D721Med (cell line): ENCODE measurements at regions not wholly inside any gene's neighbourhood (a gene's known extent, or its start where the extent isn't known, plus 50 kb on each side); places are given as distances from the start of the nearest gene placed in this dataset.
"Not testable (repeated sequence)": the region's sequence is repeated elsewhere in the genome, so short reads cannot be mapped to it uniquely, and the experiment has no call there.

Experiments
- DNase-seq: peaks from one replicate; pipeline ENCODE4 v3.0.0; 2011; ENCODE audit warnings: low spot score; ENCODE audit not compliant: insufficient read length
- FAIRE-seq: peaks from 2 replicates; lab custom pipeline; 2011; peaks lifted over from hg19 to GRCh38; lab: Jason Lieb, UNC
- TF ChIP-seq, protein P1 (sequence below): IDR thresholded peaks from 2 replicates; pipeline ENCODE4 v1.5.1; 2012; ENCODE audit warnings: mild to moderate bottlenecking, control low read depth; ENCODE audit not compliant: insufficient read depth; ENCODE audit errors: missing control alignments

GRCh38 chr4:127250577-127250976, 382.2 kb upstream of the INTU start:
- TF ChIP-seq, protein P1, sequence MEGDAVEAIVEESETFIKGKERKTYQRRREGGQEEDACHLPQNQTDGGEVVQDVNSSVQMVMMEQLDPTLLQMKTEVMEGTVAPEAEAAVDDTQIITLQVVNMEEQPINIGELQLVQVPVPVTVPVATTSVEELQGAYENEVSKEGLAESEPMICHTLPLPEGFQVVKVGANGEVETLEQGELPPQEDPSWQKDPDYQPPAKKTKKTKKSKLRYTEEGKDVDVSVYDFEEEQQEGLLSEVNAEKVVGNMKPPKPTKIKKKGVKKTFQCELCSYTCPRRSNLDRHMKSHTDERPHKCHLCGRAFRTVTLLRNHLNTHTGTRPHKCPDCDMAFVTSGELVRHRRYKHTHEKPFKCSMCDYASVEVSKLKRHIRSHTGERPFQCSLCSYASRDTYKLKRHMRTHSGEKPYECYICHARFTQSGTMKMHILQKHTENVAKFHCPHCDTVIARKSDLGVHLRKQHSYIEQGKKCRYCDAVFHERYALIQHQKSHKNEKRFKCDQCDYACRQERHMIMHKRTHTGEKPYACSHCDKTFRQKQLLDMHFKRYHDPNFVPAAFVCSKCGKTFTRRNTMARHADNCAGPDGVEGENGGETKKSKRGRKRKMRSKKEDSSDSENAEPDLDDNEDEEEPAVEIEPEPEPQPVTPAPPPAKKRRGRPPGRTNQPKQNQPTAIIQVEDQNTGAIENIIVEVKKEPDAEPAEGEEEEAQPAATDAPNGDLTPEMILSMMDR: no peak
- DNase-seq (no peak), FAIRE-seq (no peak)

DNA sequence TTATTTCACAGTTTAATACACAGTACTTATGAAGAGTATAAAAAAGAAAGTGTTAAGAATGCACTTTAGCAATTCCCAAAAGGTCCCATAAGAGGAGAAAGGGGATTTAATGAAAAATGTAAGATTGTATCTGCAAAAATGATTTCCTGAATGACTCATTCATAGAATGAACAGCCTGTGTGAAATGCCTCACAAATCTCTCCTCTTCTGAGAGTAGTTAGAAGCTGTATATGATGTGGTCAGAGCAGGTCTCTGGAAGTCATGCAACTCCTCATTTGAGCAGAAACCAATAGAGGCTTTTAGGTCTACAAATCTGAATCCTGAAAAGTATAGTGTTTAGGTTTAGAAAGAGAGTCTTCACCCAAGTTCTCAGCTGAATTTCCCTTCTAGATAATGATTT, 381.3 kb upstream of the INTU start:
- DNase-seq (no peak), FAIRE-seq (no peak)
- TF ChIP-seq, protein P1: no peak

- TF ChIP-seq, protein P1: no peak
- FAIRE-seq (no peak), DNase-seq (no peak)
These were observed 376.3 kb upstream of the INTU start for GRCh38 chr4:127256500-127256899.

DNA sequence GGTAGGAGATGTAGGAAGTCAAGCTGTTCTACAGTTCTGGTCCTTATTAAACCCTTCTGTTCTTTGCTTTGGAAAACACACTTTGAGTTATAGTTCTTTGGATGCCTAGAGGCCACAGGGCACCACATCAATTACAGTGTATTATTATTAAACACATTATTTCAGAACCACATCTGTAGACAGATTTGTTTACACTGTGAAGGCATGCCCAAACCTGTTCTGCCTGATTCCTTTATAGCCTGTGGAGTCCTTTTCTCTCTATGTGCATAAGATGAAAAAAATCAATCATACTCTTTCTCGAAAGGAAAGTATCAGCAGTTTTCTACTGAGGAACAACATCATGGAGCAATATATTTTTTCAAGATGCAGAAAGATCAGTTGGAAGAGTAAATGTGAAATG, 371.3 kb upstream of the INTU start:
- TF ChIP-seq, protein P1: no peak
- no peak for DNase-seq
- FAIRE-seq: no peak

- no peak for FAIRE-seq
- TF ChIP-seq, protein P1: no peak
These were observed 364.4 kb upstream of the INTU start for GRCh38 chr4:127268367-127268766.

DNA sequence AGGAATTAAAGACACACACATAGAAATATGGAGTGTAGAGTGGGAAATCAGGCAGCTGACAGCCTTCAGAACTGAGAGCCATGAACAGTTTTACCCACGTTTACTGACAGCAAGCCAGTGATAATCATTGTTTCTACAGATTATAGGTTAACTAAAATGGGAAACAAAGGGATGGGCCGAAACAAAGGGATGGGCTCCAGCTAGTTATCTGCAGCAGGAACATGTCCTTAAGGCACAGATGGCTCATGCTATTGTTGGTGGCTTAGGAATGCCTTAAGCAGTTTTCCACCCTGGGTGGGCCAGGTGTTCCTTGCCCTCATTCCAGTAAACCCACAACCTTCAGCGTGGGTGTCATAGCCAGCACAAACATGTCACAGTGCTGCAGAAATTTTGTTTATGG, 355.7 kb upstream of the INTU start:
- not testable (repeated sequence) for FAIRE-seq, DNase-seq

More at GRCh38 chr4:127268367-127268766, 364.4 kb upstream of the INTU start:
- DNase-seq: no peak

DNA sequence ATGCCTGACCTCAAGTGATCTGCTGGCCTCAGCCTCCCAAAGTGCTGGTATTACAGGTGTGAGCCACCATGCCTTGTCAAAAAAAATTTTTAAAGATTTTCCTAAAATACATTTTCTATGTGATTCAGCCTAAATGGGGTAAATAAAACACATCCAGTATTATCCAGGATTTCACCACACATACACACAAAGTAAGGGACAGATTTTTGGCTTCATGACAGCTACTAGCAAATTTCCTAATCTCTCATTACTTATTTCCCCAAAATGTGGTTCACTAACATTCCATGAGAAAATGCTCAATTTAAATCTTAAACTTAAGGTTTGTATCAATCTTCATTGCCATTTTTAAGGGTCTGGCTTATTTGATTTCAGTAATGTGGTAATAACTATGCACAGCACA, 348.5 kb upstream of the INTU start:
- no peak for DNase-seq

More for the DNA sequence above, 348.5 kb upstream of the INTU start:
- TF ChIP-seq, protein P1: no peak
- no peak for FAIRE-seq
